ENCODE measurements at regions not wholly inside any gene's neighbourhood (a gene's known extent, or its start where the extent isn't known, plus 50 kb on each side); places are given as distances from the start of the nearest gene placed in this dataset.

GRCh38 chr12:124194893-124195566 lies 99.9 kb upstream of the RFLNA start:
- TF ChIP-seq CTCF (IDR thresholded peaks at IDR 0.05) = no peak
- no peak for TF ChIP-seq POLR2A (IDR thresholded peaks at IDR 0.05)
